ENCODE measurements at regions not wholly inside any gene's neighbourhood (a gene's known extent, or its start where the extent isn't known, plus 50 kb on each side); places are given as distances from the start of the nearest gene placed in this dataset.

GRCh38 chr5:74320526-74320925, 320.0 kb downstream of the ENC1 start:
- POLR2A ChIA-PET (ENCODE audit: unreplicated experiment), result no interaction called here
- CTCF ChIA-PET, result no interaction called here
- Histone ChIP-seq H3F3A (ENCODE audit: low read length, unreplicated experiment) (no peaks in the 10 kb centered on the region), H3K27ac (ENCODE audit: low read length) (no peak overlapping the region), H3K4me1 (ENCODE audit: insufficient read depth, low read length) (peaks cover 15% of the 10 kb centered on the region), H2AFZ (ENCODE audit: low read length) (no peak overlapping the region), H3K9ac (ENCODE audit: low read length) (no peak overlapping the region), H4K20me1 (ENCODE audit: low read length) (no peaks in the 10 kb centered on the region), H3K9me2 (replicated peaks; ENCODE audit: low read length) (no peaks in the 10 kb centered on the region), H3K9me3 (ENCODE audit: low read length) (no peaks in the 10 kb centered on the region), H3K36me3 (ENCODE audit: low read depth, low read length) (no peaks in the 10 kb centered on the region), H3K4me2 (ENCODE audit: low read length) (no peak overlapping the region), H3K79me2 (ENCODE audit: low read length) (no peaks in the 10 kb centered on the region), H3K27me3 (ENCODE audit: low read length) (no peaks in the 10 kb centered on the region), H3K4me3 (ENCODE audit: low read length) (no peak overlapping the region)
- DNase-seq (no peak), ATAC-seq (no peak)
- no TSS peak for BruUV-seq (replicated peaks)
- TF ChIP-seq CTCF (conservative IDR thresholded peaks at IDR 0.05; ENCODE audit: low read depth, low read length), result no peak
- TF ChIP-seq EZH2 (IDR thresholded peaks at IDR 0.05; ENCODE audit: low read length, unreplicated experiment), result no peak
- TF ChIP-seq EZH2phosphoT487 (IDR thresholded peaks at IDR 0.05; ENCODE audit: borderline replicate concordance, low read length), result no peak
- intact Hi-C loops (cut with micrococcal nuclease), result no loop called here

GRCh38 chr5:74319076-74319475, 321.5 kb downstream of the ENC1 start:
- no peak overlapping the region for H3K9ac ChIP-seq (ENCODE audit: low read length)
- H3K4me2 ChIP-seq (ENCODE audit: low read length), result no peak overlapping the region
- no peaks in the 10 kb centered on the region for H3F3A ChIP-seq (ENCODE audit: low read length, unreplicated experiment)
- H3K9me3 ChIP-seq (ENCODE audit: low read length), result no peaks in the 10 kb centered on the region
- TF ChIP-seq EZH2 (IDR thresholded peaks at IDR 0.05; ENCODE audit: low read length, unreplicated experiment) (no peak), EZH2phosphoT487 (IDR thresholded peaks at IDR 0.05; ENCODE audit: borderline replicate concordance, low read length) (no peak), CTCF (conservative IDR thresholded peaks at IDR 0.05; ENCODE audit: low read depth, low read length) (no peak)
- no peak overlapping the region for H2AFZ ChIP-seq (ENCODE audit: low read length)
- no peaks in the 10 kb centered on the region for H4K20me1 ChIP-seq (ENCODE audit: low read length)
- no peak for DNase-seq
- no peaks in the 10 kb centered on the region for H3K79me2 ChIP-seq (ENCODE audit: low read length)
- ChIA-PET POLR2A (ENCODE audit: unreplicated experiment) (no interaction called here), CTCF (no interaction called here)
- no peaks in the 10 kb centered on the region for H3K27me3 ChIP-seq (ENCODE audit: low read length)
- H3K4me3 ChIP-seq (ENCODE audit: low read length), result no peak overlapping the region
- no peaks in the 10 kb centered on the region for H3K36me3 ChIP-seq (ENCODE audit: low read depth, low read length)
- intact Hi-C loops (cut with micrococcal nuclease), result no loop called here
- H3K9me2 ChIP-seq (replicated peaks; ENCODE audit: low read length), result no peaks in the 10 kb centered on the region
- H3K27ac ChIP-seq (ENCODE audit: low read length), result no peak overlapping the region
- BruUV-seq (replicated peaks), result no TSS peak
- ATAC-seq, result no peak
- peaks cover 27% of the 10 kb centered on the region for H3K4me1 ChIP-seq (ENCODE audit: insufficient read depth, low read length)

GRCh38 chr5:74316064-74316603, 324.4 kb downstream of the ENC1 start:
- Histone ChIP-seq H3K27me3 (ENCODE audit: low read length) (no peaks in the 10 kb centered on the region), H2AFZ (ENCODE audit: low read length) (peak overlapping the region; percentile 66), H3K9me3 (ENCODE audit: low read length) (no peaks in the 10 kb centered on the region), H3K9ac (ENCODE audit: low read length) (peak overlapping the region; percentile 49), H4K20me1 (ENCODE audit: low read length) (no peaks in the 10 kb centered on the region), H3K4me3 (ENCODE audit: low read length) (no peak overlapping the region), H3K36me3 (ENCODE audit: low read depth, low read length) (no peaks in the 10 kb centered on the region), H3F3A (ENCODE audit: low read length, unreplicated experiment) (no peaks in the 10 kb centered on the region), H3K4me2 (ENCODE audit: low read length) (peak overlapping the region; percentile 48), H3K9me2 (replicated peaks; ENCODE audit: low read length) (no peaks in the 10 kb centered on the region), H3K4me1 (ENCODE audit: insufficient read depth, low read length) (peaks cover 27% of the 10 kb centered on the region), H3K27ac (ENCODE audit: low read length) (peak overlapping the region; percentile 92), H3K79me2 (ENCODE audit: low read length) (no peaks in the 10 kb centered on the region)
- ATAC-seq, result peak; percentile 89
- no TSS peak for BruUV-seq (replicated peaks)
- ChIA-PET CTCF (no interaction called here), POLR2A (ENCODE audit: unreplicated experiment) (interaction anchor here (0.5 to 0.7 kb wide), 3 partner anchors 155 to 1401 kb away, joined by 3 read pairs; no protein-coding TSS in a partner anchor)
- intact Hi-C loops (cut with micrococcal nuclease), result no loop called here
- TF ChIP-seq CTCF (conservative IDR thresholded peaks at IDR 0.05; ENCODE audit: low read depth, low read length) (no peak), EZH2 (IDR thresholded peaks at IDR 0.05; ENCODE audit: low read length, unreplicated experiment) (no peak), EZH2phosphoT487 (IDR thresholded peaks at IDR 0.05; ENCODE audit: borderline replicate concordance, low read length) (no peak)
- DNase-seq, result peak; percentile 82
